ENCODE measurements at regions not wholly inside any gene's neighbourhood (a gene's known extent, or its start where the extent isn't known, plus 50 kb on each side); places are given as distances from the start of the nearest gene placed in this dataset.
"Not testable (repeated sequence)": the region's sequence is repeated elsewhere in the genome, so short reads cannot be mapped to it uniquely, and the experiment has no call there.

- no peak for DNase-seq
These were observed 58.9 kb downstream of the DHRS2 start for GRCh38 chr14:23694949-23695663.

GRCh38 chr14:23695664-23695999 is 59.5 kb downstream of the DHRS2 start:
- DNase-seq, result peak; percentile 25

GRCh38 chr14:23696701-23697239 is 60.6 kb downstream of the DHRS2 start:
- no peak for DNase-seq

- peak; percentile 11 for DNase-seq
These were observed 61.5 kb downstream of the DHRS2 start for GRCh38 chr14:23697680-23698079.

GRCh38 chr14:23702656-23703426 is 66.7 kb downstream of the DHRS2 start:
- DNase-seq, result no peak

- no peak for DNase-seq
These were observed 68.7 kb downstream of the DHRS2 start for GRCh38 chr14:23704890-23705289.

GRCh38 chr14:23707415-23707814 is 71.3 kb downstream of the DHRS2 start:
- no peak for DNase-seq

GRCh38 chr14:23708343-23708742 is 72.2 kb downstream of the DHRS2 start:
- no peak for DNase-seq

GRCh38 chr14:23709923-23710322 is 73.8 kb downstream of the DHRS2 start:
- DNase-seq, result no peak

GRCh38 chr14:23712287-23712686 is 76.1 kb downstream of the DHRS2 start:
- no peak for DNase-seq

GRCh38 chr14:23719225-23719985 is 83.2 kb downstream of the DHRS2 start:
- no peak for DNase-seq

- DNase-seq, result no peak
These were observed 86.5 kb downstream of the DHRS2 start for GRCh38 chr14:23722675-23723074.

GRCh38 chr14:23723911-23724310 is 87.7 kb downstream of the DHRS2 start:
- DNase-seq, result no peak

GRCh38 chr14:23725528-23725927 is 89.4 kb downstream of the DHRS2 start:
- DNase-seq, result no peak

- DNase-seq, result no peak
These were observed 90.0 kb downstream of the DHRS2 start for GRCh38 chr14:23725980-23726710.

GRCh38 chr14:23727566-23728335 is 91.6 kb downstream of the DHRS2 start:
- peak; percentile 25 for DNase-seq

GRCh38 chr14:23728791-23729190 is 92.6 kb downstream of the DHRS2 start:
- DNase-seq, result no peak

GRCh38 chr14:23729720-23730387 is 93.7 kb downstream of the DHRS2 start:
- DNase-seq, result no peak

GRCh38 chr14:23735394-23735793 is 99.2 kb downstream of the DHRS2 start:
- no peak for DNase-seq

GRCh38 chr14:23744368-23744767 is 108.2 kb downstream of the DHRS2 start:
- not testable (repeated sequence) for DNase-seq

GRCh38 chr14:23750357-23750756 is 114.2 kb downstream of the DHRS2 start:
- DNase-seq, result no peak

Data from GDM1 (cell line).